WTC11 (cell line): ENCODE measurements at regions not wholly inside any gene's neighbourhood (a gene's known extent, or its start where the extent isn't known, plus 50 kb on each side); places are given as distances from the start of the nearest gene placed in this dataset.

ENCODE experiments used
- ATAC-seq: fragments of 200-7000 bp; cut with Tn5 transposase; 2 replicates; pipeline ENCODE4 v1.10.0; 2021; ENCODE audit warnings: mild to moderate bottlenecking, moderate library complexity
- CTCF ChIA-PET: fragments of 300-600 bp; sonication (Branson Sonifier 250); formaldehyde crosslinking; loops from one replicate; lab custom pipeline; 2021; ENCODE audit warnings: antibody characterized with exemption; lab: Charles Lee
- POLR2A ChIA-PET: fragments of 350-600 bp; sonication (Branson Sonifier 250); formaldehyde crosslinking; loops from one replicate; lab custom pipeline; 2021; ENCODE audit warnings: antibody characterized with exemption; lab: Charles Lee
- DNase-seq: peaks from one replicate; pipeline ENCODE4 v3.0.0; 2021; ENCODE audit warnings: low spot score
- H3K27ac Mint-ChIP-seq: 2 replicates; pipeline ENCODE4 v1.8.0; 2021; ENCODE audit warnings: mixed read lengths
- H3K27me3 Mint-ChIP-seq: 2 replicates; pipeline ENCODE4 v1.8.0; 2021; ENCODE audit warnings: low read depth, mild to moderate bottlenecking, moderate library complexity, mixed read lengths
- H3K36me3 Mint-ChIP-seq: 2 replicates; pipeline ENCODE4 v1.8.0; 2021; ENCODE audit warnings: mixed read lengths
- H3K4me1 Mint-ChIP-seq: 2 replicates; pipeline ENCODE4 v1.8.0; 2022; ENCODE audit warnings: mixed read lengths
- H3K4me3 Mint-ChIP-seq: 2 replicates; pipeline ENCODE4 v1.8.0; 2021; ENCODE audit warnings: mild to moderate bottlenecking, moderate library complexity, mixed read lengths
- H3K9me3 Mint-ChIP-seq: 2 replicates; pipeline ENCODE4 v1.8.0; 2021; ENCODE audit warnings: mixed read lengths
- CBFB ChIP-seq: sonication (generic); formaldehyde crosslinking; IDR thresholded peaks from 2 replicates; pipeline ENCODE4 v1.8.1; 2022; ENCODE audit warnings: mild to moderate bottlenecking, low read depth, missing genetic modification reagents
- FOXJ3 ChIP-seq: sonication (generic); formaldehyde crosslinking; IDR thresholded peaks from 2 replicates; pipeline ENCODE4 v1.9.0; 2021; ENCODE audit warnings: missing genetic modification reagents, mild to moderate bottlenecking, borderline replicate concordance
- NFYB ChIP-seq: sonication (generic); formaldehyde crosslinking; conservative IDR thresholded peaks from 2 replicates; pipeline ENCODE4 v1.8.0; 2022; ENCODE audit warnings: low read depth, missing genetic modification reagents
- OVOL2 ChIP-seq: fragments of 250-450 bp; sonication (Bioruptor Pico); IDR thresholded peaks from 2 replicates; pipeline ENCODE4 v1.9.0; 2021; ENCODE audit warnings: mild to moderate bottlenecking, borderline replicate concordance
- RORB ChIP-seq: fragments of 250-450 bp; sonication (Bioruptor Pico); IDR thresholded peaks from 2 replicates; pipeline ENCODE4 v1.9.0; 2021; ENCODE audit warnings: mild to moderate bottlenecking
- TCF7 ChIP-seq: sonication (generic); formaldehyde crosslinking; IDR thresholded peaks from 2 replicates; pipeline ENCODE4 v1.8.0; 2022; ENCODE audit warnings: mild to moderate bottlenecking, low read depth, missing genetic modification reagents, moderate library complexity
- TEAD4 ChIP-seq: sonication (generic); formaldehyde crosslinking; IDR thresholded peaks from 2 replicates; pipeline ENCODE4 v1.8.0; 2022; ENCODE audit warnings: mild to moderate bottlenecking, missing genetic modification reagents
- TP53 ChIP-seq: sonication (generic); formaldehyde crosslinking; IDR thresholded peaks from 2 replicates; pipeline ENCODE4 v1.8.1; 2023; ENCODE audit warnings: mild to moderate bottlenecking, missing genetic modification reagents
- ZNF219 ChIP-seq: sonication (generic); formaldehyde crosslinking; IDR thresholded peaks from 2 replicates; pipeline ENCODE4 v1.8.0; 2023; ENCODE audit warnings: missing genetic modification reagents, mild to moderate bottlenecking, borderline replicate concordance
- ZNF317 ChIP-seq: sonication (generic); formaldehyde crosslinking; IDR thresholded peaks from 2 replicates; pipeline ENCODE4 v1.8.1; 2023; ENCODE audit warnings: low read depth, mild to moderate bottlenecking, moderate library complexity, missing genetic modification reagents, borderline replicate concordance
- ZNF396 ChIP-seq: fragments of 250-450 bp; sonication (Bioruptor Pico); IDR thresholded peaks from 2 replicates; pipeline ENCODE4 v1.8.0; 2021; ENCODE audit warnings: mild to moderate bottlenecking, moderate library complexity, borderline replicate concordance
- ZNF416 ChIP-seq: fragments of 250-450 bp; sonication (Bioruptor Pico); IDR thresholded peaks from 2 replicates; pipeline ENCODE4 v1.9.0; 2021; ENCODE audit warnings: mild to moderate bottlenecking, inconsistent platforms
- ZNF423 ChIP-seq: fragments of 250-450 bp; sonication (Bioruptor Pico); IDR thresholded peaks from 2 replicates; pipeline ENCODE4 v2.1.2; 2022; ENCODE audit warnings: mild to moderate bottlenecking, moderate library complexity
- TF ChIP-seq, protein P1 (sequence below): sonication (generic); formaldehyde crosslinking; conservative IDR thresholded peaks from 2 replicates; pipeline ENCODE4 v1.8.1; 2023; ENCODE audit warnings: mild to moderate bottlenecking, low read depth, missing genetic modification reagents, moderate library complexity
- TF ChIP-seq, protein P2 (sequence below): sonication (generic); formaldehyde crosslinking; IDR thresholded peaks from 2 replicates; pipeline ENCODE4 v1.8.1; 2023; ENCODE audit warnings: mild to moderate bottlenecking, missing genetic modification reagents, moderate library complexity
- TF ChIP-seq, protein P3 (sequence below): fragments of 250-450 bp; sonication (Bioruptor Pico); conservative IDR thresholded peaks from 2 replicates; pipeline ENCODE4 v1.9.0; 2021; ENCODE audit warnings: mild to moderate bottlenecking
- TF ChIP-seq, protein P4 (sequence below): sonication (generic); formaldehyde crosslinking; IDR thresholded peaks from 2 replicates; pipeline ENCODE4 v1.8.0; 2023; ENCODE audit warnings: missing genetic modification reagents
- TF ChIP-seq, protein P5 (sequence below): sonication (generic); formaldehyde crosslinking; IDR thresholded peaks from 2 replicates; pipeline ENCODE4 v1.8.1; 2023; ENCODE audit warnings: mild to moderate bottlenecking, missing genetic modification reagents, borderline replicate concordance
- TF ChIP-seq, protein P6 (sequence below): sonication (generic); formaldehyde crosslinking; IDR thresholded peaks from 2 replicates; pipeline ENCODE4 v1.8.0; 2022; ENCODE audit warnings: mild to moderate bottlenecking, missing genetic modification reagents

DNA sequence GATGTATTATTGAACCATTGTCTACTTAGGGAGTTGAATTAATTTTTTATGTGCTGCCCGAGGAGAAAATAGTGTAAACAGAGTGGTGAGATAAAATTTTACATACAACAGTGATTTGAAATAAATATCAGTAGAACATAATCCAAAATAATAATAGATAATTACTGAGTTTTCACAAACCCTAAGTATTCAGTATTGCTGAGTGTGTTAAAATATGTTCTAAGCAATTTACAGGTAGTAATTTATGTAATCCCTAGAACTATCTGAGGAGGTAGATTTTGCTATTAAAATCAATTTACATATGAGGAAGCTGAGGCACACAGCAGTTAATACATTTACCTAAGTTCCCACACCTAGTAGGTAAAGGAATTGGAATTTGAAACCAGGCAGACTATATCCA is 134.7 kb upstream of the FAT1 start:
- ATAC-seq (no peak), DNase-seq (no peak)
- POLR2A ChIA-PET, result no interaction called here
- peaks cover 5% of the 10 kb centered on the region; the same call in 1 of the 2 replicates for H3K4me1 Mint-ChIP-seq
- 0 out of 2 replicates have a peak, but pooled peaks cover under 1% of the 10 kb centered on the region for H3K9me3 Mint-ChIP-seq
- no peak overlapping the region for H3K4me3 Mint-ChIP-seq
- no peak overlapping the region for H3K27ac Mint-ChIP-seq
- no peaks in the 10 kb centered on the region for H3K27me3 Mint-ChIP-seq
- CTCF ChIA-PET, result no interaction called here
- no peaks in the 10 kb centered on the region for H3K36me3 Mint-ChIP-seq
- TF ChIP-seq TP53 (no peak), ZNF317 (CRISPR knock-in tag) (no peak), CBFB (CRISPR knock-in tag) (no peak)
- TF ChIP-seq, protein P1, sequence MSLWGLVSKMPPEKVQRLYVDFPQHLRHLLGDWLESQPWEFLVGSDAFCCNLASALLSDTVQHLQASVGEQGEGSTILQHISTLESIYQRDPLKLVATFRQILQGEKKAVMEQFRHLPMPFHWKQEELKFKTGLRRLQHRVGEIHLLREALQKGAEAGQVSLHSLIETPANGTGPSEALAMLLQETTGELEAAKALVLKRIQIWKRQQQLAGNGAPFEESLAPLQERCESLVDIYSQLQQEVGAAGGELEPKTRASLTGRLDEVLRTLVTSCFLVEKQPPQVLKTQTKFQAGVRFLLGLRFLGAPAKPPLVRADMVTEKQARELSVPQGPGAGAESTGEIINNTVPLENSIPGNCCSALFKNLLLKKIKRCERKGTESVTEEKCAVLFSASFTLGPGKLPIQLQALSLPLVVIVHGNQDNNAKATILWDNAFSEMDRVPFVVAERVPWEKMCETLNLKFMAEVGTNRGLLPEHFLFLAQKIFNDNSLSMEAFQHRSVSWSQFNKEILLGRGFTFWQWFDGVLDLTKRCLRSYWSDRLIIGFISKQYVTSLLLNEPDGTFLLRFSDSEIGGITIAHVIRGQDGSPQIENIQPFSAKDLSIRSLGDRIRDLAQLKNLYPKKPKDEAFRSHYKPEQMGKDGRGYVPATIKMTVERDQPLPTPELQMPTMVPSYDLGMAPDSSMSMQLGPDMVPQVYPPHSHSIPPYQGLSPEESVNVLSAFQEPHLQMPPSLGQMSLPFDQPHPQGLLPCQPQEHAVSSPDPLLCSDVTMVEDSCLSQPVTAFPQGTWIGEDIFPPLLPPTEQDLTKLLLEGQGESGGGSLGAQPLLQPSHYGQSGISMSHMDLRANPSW (CRISPR knock-in tag), result no peak
- TF ChIP-seq, protein P2, sequence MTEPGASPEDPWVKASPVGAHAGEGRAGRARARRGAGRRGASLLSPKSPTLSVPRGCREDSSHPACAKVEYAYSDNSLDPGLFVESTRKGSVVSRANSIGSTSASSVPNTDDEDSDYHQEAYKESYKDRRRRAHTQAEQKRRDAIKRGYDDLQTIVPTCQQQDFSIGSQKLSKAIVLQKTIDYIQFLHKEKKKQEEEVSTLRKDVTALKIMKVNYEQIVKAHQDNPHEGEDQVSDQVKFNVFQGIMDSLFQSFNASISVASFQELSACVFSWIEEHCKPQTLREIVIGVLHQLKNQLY (CRISPR knock-in tag), result no peak

DNA sequence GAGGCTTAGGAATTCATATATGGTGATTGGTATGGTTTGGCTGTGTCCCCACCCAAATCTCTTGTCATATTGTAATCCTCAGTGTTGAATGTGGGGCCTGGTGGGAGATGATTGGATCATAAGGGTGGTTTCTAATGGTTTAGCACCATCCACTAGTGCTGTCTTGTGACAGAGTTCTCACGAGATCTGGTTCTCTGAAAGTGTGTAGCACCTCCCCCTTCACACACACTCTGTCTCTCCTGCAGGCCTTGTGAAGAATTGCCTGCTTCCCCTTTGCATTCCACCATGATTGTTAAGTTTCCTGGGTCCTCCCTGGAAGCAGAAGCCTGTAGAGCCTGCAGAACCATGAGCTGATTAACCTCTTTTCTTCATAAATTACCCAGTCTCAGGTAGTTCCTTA is 135.8 kb upstream of the FAT1 start:
- POLR2A ChIA-PET, result no interaction called here
- Mint-ChIP-seq H3K9me3 (0 out of 2 replicates have a peak, but pooled peaks cover 4% of the 10 kb centered on the region), H3K4me3 (no peak overlapping the region), H3K27ac (no peak overlapping the region), H3K4me1 (peaks cover 5% of the 10 kb centered on the region; the same call in 1 of the 2 replicates), H3K36me3 (no peaks in the 10 kb centered on the region), H3K27me3 (no peaks in the 10 kb centered on the region)
- no peak for DNase-seq
- CTCF ChIA-PET, result interaction anchor here (0.6 kb wide), 1 partner anchor 13 kb away, joined by 4 read pairs; no protein-coding TSS in a partner anchor
- TF ChIP-seq ZNF423, result no peak
- TF ChIP-seq ZNF416 (CRISPR knock-in tag), result no peak
- TF ChIP-seq ZNF219 (CRISPR knock-in tag), result no peak
- TF ChIP-seq, protein P3, sequence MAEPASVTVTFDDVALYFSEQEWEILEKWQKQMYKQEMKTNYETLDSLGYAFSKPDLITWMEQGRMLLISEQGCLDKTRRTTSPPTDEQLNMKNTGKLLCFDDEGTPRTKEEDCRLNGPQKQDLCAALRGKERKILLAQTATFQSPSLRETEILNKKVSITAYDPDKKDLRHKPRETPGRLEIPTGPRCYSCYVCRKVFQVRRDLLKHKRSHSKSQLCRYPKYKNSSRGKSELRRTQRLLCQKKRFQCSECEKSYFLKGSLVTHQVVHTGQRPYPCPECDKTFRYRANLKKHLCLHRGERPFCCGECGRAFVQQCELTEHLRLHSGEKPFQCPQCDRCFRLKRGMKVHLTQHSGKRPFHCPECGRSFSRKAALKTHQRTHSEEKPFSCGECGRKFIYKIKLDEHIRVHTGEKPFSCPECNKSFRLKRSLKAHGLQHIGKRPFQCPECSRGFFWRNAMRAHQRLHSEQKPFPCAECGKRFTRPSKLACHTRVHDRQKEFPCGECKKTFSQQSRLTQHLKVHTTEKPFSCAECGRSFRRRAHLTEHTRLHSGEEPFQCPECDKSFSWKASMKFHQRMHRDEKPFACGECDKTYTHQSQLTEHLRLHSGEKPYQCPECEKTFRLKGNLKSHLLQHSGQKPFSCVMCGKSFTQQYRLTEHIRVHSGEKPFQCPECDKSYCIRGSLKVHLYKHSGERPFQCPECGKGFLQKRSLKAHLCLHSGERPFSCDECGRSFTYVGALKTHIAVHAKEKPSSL (CRISPR knock-in tag), result no peak
- TF ChIP-seq NFYB (CRISPR knock-in tag), result no peak
- no peak for TF ChIP-seq TCF7
- TF ChIP-seq, protein P4, sequence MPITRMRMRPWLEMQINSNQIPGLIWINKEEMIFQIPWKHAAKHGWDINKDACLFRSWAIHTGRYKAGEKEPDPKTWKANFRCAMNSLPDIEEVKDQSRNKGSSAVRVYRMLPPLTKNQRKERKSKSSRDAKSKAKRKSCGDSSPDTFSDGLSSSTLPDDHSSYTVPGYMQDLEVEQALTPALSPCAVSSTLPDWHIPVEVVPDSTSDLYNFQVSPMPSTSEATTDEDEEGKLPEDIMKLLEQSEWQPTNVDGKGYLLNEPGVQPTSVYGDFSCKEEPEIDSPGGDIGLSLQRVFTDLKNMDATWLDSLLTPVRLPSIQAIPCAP (CRISPR knock-in tag), result no peak
- TF ChIP-seq TEAD4 (CRISPR knock-in tag), result no peak
- TF ChIP-seq, protein P5, sequence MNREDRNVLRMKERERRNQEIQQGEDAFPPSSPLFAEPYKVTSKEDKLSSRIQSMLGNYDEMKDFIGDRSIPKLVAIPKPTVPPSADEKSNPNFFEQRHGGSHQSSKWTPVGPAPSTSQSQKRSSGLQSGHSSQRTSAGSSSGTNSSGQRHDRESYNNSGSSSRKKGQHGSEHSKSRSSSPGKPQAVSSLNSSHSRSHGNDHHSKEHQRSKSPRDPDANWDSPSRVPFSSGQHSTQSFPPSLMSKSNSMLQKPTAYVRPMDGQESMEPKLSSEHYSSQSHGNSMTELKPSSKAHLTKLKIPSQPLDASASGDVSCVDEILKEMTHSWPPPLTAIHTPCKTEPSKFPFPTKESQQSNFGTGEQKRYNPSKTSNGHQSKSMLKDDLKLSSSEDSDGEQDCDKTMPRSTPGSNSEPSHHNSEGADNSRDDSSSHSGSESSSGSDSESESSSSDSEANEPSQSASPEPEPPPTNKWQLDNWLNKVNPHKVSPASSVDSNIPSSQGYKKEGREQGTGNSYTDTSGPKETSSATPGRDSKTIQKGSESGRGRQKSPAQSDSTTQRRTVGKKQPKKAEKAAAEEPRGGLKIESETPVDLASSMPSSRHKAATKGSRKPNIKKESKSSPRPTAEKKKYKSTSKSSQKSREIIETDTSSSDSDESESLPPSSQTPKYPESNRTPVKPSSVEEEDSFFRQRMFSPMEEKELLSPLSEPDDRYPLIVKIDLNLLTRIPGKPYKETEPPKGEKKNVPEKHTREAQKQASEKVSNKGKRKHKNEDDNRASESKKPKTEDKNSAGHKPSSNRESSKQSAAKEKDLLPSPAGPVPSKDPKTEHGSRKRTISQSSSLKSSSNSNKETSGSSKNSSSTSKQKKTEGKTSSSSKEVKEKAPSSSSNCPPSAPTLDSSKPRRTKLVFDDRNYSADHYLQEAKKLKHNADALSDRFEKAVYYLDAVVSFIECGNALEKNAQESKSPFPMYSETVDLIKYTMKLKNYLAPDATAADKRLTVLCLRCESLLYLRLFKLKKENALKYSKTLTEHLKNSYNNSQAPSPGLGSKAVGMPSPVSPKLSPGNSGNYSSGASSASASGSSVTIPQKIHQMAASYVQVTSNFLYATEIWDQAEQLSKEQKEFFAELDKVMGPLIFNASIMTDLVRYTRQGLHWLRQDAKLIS, result no peak
- no peak for TF ChIP-seq RORB (CRISPR knock-in tag)
- TF ChIP-seq OVOL2 (CRISPR knock-in tag), result no peak
- TF ChIP-seq, protein P6, sequence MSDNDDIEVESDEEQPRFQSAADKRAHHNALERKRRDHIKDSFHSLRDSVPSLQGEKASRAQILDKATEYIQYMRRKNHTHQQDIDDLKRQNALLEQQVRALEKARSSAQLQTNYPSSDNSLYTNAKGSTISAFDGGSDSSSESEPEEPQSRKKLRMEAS (CRISPR knock-in tag), result no peak
- no peak for TF ChIP-seq FOXJ3 (CRISPR knock-in tag)
- no peak for TF ChIP-seq ZNF396 (CRISPR knock-in tag)
- ATAC-seq, result no peak; the same call in 1 of the 2 replicates
